Activated T-cell treated with anti-CD3 and anti-CD28 coated beads for 1 hour (primary cell): ENCODE measurements at regions not wholly inside any gene's neighbourhood (a gene's known extent, or its start where the extent isn't known, plus 50 kb on each side); places are given as distances from the start of the nearest gene placed in this dataset.
"Not testable (repeated sequence)": the region's sequence is repeated elsewhere in the genome, so short reads cannot be mapped to it uniquely, and the experiment has no call there.

Source experiments
- DNase-seq: peaks from one replicate; pipeline ENCODE4 v3.0.0-alpha.2; 2020; ENCODE audit warnings: low read depth

DNA sequence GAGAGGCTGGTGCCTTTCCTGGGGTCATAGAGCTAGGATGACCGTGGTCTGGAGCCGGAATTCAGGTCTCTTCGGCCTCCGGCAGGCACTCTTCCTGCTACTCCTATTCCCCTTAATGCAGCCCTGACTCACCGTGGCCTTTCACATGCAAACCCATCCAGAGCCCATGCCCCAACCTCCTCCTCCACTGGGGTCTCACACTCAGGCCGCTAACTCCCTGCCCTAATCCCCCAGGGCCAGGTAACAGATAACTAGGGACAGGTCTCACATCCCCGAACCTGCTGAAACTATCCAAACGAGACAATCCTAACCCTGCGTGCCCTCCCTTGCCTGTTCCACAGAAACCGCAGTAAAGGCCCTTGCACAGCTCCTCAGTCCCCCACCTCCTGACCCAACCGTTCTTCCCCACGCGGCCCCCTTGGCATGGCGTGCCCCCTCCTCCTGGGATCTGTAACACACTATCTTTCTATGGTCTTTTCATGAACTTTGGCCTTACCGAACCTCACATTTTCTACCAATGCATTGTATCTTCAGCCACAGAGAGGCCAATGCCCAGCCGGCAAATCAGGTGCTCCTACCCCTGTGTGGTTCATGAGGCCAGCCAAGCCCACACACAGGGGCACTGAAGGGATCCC lies 245.4 kb upstream of the EXOC2 start:
- no peak for DNase-seq

DNA sequence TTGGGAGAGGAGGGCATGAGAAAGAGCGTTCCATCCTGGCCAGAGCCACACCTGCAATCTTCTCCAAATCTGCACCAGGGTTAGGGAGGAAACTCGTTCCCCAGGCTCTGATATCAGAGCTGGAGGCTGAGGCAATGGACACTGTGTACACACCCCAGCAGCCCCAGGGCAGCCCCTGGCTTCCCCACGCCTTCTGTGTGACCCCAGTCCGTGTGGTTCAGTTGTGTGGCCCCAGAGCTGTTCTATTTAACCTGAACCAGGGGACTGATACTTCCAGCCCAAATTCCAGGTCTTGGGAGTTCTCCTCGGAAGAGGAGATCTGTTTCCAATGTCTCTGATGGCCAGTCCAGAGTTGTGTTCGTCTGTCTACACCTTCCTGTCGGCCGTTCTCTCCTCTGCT lies 242.6 kb upstream of the EXOC2 start:
- no peak for DNase-seq

DNA sequence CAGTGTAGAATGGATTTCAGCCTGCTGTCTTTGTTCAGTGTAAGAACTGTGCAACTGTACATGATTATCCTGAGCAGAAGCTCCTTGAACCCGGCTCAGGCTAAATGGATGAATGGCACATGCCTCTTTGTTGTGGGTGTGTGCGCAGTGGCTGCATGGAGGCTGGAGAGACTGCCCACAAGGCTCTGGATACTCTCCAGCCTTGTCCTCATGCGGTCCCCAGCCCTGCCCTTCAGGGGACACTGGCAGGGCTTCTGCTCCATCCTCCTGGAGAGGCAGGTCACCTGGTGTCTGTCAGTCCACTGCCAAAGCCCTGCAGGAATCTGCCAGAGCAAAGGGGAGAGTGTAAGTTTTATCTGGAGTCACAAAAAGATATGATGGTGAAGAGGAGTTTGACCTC lies 241.7 kb upstream of the EXOC2 start:
- DNase-seq: no peak

DNA sequence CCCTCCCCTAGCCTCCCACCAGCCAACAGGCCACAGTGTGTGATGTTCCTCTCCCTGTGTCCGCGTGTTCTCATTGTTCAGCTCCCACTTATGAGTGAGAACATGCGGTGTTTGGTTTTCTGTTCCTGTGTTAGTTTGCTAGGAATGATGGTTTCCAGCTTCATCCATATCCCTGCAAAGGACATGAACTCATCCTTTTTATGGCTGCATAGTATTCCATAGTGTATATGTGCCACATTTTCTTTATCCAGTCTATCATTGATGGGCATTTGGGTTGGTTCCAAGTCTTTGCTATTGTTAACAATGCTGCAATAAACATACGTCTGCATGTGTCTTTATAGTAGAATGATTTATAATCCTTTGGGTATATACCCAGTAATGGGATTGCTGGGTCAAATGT lies 239.0 kb upstream of the EXOC2 start:
- not testable (repeated sequence) for DNase-seq

DNA sequence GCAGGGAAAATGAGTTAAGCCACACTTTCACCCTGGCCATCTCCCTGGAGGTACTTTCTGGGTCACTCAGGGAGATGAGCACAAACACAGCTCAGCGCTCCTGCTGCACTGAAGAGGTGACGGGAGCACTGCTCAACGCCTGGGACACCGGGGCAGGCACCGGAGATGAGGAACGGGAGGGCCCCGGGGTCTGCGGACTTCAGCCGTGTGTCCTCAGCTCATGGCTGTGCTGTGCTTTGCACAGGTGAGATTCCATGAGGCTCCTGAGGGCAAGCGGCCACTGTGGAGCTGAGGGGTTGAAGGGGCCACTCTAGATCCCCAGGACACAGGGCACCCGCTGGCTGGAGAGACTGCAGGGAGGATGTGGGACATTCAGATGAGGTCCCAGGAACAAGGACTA lies 234.2 kb upstream of the EXOC2 start:
- DNase-seq: no peak

DNA sequence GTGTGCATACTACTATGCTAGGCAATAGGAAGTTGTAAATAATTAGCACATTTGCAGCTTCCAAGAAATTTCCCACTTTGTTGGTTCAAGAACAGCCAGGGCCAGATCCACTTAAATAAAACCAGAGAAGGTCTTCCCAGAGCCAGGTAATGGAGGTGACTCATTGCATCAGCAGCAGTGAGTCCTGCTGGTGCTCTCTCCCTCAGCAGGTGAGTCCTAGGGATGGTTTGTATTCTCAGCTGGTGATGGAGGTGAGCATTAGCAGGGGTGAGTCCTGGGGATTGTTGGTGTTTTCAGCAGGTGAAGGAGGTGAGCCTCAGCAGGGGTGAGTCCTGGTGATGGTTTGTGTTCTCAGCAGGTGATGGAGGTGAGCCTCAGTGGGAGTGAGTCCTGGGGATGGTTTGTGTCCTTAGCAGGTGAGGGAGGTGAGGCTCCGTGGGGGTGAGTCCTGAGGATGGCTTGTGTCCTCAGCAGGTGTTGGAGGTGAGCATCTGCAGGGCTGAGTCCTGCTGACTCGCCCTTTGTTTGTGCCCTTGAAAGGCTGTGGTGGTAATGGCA lies 232.8 kb upstream of the EXOC2 start:
- no peak for DNase-seq

DNA sequence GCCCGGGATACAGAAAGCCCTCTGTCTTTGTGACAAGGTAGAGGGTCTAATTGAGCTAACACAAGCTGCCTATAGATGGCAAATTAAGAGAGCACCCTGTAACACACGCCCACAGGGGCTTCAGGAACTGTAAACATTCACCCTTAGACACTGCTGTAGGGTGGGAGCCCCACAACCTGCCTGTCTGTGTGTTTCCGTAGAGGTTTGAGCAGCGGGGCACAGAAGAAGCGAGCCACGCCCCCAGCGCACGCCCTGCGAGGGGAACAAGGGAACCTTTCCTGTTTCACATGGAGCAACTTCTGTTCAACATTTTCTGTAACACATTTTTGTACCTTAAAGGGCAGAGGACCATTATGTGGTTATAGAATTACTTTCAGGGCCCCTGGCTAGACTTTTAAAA lies 231.7 kb upstream of the EXOC2 start:
- DNase-seq: no peak

DNA sequence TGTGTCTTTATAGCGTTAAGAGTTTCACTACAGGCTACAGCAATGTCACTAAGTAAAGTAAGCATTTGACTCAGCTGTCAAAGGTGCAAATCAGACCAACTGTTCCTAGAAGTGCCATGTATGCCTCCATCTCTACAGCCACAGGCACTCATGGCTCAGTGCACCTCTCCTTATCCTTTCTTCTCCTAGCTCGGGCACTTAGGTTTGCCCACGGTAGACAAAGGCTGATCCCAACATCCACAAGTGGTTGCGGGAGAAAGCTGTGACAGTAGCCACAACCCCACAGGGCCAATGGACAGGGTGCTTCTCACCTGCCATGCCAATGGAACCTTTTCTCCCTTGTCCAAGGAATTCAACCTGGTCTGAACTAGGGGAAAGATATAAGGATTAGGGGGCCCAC lies 228.5 kb upstream of the EXOC2 start:
- DNase-seq: no peak

DNA sequence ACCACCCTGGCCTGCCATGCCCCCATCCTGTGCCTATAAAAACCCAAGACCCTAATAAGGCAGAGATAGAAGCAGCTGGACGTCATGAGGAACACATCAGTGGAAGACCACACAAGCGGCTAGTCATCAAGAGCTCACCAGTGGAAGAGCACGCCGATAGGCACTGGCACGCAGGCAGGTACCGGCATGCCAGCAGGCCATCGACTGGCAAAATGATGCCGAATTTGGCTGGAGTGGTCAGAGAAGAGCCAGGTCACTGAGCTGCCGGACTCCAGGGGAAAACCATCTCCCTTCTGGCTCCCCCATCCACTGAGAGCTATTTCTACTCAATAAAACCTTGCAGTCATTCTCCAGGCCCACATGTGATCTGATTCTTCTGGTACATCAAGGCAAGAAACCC lies 227.6 kb upstream of the EXOC2 start:
- no peak for DNase-seq

DNA sequence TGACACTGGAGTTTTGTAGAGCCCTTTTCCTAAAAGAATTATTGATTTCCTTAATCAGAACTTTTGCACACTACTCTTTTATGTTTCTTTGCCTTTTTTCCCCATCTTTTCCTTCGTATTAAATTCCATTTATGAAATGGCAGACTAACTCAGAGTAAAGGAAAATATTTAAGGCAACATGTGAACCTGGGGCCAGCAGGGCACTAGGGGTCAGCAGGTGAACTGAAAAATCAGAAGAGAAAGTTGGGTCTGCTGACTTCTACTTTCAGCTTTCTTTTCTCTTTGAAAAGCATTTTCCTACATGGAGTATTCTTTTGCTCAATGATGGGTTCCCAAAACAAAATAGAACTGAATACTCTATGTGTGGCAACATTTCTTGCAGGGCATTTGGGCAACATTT lies 226.6 kb upstream of the EXOC2 start:
- no peak for DNase-seq

DNA sequence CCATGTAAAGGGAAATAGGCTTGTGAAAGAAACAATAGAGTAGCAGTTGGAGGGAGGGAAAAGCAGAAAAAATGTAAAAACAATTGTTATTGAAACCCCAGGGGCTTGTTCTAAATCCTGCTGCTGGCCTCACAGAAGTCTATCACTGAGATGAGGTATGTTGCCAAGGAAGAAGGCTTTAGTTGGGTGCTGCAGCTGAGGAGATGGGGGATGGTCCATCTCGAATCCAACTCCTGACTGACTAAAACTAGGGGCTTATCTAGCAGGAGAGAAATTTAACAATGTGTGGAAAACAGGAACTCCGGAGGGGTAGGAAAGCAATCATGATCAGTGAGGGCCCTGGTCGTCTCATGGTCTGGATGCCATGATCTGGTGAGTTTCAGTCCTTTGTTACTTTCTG lies 225.0 kb upstream of the EXOC2 start:
- no peak for DNase-seq

DNA sequence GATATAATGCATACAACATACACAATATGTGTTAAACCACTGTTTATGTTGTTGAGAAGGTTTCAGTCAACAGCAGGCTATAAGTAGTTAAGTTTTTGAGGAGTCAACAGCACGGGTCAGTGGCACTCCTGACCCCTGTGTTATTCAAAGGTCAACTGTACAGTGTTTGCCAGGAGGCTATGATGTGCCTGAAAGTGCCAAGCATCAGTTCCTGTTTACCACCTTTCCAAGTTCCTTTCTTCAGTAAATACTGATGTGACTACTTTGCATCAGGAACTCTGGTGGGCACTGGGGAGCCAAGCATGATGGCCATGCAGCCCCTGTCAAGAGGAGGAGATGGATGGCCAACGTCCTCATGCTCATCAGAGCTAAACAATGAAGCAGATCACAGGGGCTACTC lies 224.4 kb upstream of the EXOC2 start:
- DNase-seq: no peak

DNA sequence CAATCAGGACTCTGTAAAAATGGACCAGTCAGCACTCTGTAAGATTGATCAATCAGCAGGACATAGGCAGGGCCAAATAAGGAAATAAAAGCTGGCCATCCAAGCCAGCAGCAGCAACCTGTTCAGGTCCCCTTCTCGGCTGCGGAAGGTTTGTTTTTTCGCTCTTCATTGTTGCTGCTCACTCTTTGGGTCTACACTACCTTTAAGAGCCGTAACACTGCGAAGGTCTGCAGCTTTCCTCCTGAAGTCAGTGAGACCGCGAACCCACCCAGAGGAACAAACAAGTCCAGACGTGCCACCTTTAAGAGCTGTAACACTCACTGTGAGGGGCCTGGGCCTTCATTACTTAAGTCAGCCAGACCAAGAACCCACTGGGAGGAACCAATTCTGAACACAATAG lies 223.2 kb upstream of the EXOC2 start:
- no peak for DNase-seq

DNA sequence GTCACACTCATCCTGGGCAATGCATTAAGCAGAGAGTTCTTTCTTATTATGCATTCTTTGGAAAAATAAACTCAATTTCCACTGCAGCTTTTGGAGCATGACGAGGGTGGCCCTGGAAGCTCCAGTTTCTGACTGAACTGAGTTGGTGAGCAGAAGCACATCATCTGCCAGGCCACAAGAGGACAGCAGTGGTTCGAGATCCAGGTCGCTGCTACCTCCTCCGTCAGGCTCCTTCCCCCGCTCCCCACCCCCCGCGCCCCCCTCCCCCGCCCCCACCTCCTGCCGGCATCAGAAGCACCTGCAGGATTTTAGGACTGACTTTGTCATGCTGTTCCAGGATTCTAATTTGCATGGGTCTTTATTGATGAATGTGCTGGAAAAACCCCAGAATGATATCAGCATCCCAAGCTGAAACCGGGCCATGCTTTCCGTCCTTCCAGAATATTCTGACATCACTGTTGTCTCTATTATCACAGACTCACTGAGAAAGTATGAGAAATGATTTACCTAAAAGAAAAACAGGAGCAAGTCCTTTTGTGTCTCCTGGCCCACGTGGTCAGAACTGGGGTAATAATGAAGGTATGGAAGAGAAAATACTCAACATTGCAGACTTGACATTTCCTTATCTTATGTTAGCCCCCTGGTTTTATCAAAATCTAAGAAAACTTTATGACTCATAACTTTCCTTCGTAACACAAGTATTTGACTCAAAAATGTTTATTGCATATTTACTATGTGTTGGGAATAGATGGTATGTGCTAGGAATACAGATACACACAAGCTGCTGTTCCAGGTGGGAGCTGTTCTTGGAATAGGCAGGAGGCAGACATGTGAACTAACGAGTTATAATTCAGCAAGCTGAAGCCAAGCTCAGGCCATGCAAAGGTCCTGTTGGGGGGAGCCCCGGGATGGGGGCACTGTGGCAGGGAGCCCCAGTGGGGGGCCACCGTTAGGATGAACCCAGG lies 220.2 kb upstream of the EXOC2 start:
- DNase-seq: no peak

DNA sequence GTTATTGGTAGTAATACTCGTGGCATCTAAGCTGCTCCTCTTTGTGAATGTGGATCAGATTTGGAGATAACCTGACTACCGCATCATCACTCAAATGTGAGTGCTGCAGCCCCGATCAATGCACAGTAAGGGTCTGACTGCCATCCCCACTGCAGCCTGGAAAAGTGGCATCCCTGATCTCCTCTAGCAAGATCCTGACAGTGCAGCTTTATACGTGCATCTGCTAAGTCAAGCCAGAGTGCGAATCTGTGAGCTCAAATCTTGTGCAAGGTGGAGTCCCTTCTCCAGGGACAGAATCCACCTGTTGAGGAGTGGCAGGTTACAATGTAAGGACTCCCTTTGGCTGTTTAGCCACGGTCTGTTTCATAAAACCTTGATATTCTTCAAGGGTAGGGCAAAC lies 215.0 kb upstream of the EXOC2 start:
- DNase-seq: no peak

DNA sequence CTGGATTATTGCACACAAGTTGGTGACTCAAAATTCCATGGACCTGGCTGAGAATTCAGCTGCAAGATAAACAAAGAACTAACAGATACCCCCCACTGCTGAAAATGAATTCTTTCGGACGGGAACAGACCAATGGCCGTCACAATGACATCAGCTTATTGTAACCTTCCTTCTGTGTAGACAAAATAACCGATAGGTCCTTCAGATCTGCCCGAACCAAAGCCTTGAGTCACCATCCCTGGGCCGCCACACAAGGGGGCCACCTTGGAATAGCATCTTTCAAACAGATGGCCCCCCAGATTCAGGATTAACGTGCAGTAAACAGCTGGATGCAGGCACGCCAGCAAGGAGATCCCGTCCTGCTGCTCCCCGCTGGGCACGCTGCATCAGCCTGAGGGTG lies 214.0 kb upstream of the EXOC2 start:
- no peak for DNase-seq

DNA sequence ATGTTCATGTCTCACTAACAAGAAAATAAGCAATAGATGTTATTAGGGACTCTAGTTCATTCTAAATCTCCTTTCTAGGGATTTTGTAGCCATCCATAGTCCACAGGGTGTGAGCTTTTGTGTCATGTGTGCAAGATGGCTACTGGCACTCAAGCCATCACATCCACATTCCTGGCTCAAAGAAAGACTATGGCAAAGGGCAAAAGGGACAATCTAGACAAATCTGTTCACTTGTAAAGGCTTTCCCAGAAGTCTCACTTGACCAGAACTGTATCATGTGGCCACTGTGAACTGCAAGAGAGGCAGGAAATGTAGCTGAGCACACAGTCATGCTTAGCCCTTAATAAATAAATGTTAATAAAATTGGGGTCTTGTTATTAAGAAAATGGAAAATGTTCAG lies 212.6 kb upstream of the EXOC2 start:
- DNase-seq: no peak

DNA sequence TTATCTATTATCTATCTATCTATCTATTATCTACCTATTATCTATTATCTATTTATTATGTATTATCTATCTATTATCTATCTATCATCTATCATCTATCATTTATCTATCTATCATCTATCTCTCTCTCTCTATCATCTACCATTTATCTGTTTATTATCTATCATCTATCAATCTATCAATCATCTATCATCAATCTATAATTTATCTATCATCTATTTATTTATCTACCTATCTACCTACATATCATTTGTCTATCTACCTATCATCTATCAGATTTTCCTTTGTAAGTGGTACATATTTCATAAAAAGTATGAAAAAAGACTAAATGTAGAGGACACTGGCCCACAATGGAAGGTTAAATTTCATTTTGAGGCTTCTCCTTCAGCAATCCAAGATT lies 212.1 kb upstream of the EXOC2 start:
- no peak for DNase-seq

DNA sequence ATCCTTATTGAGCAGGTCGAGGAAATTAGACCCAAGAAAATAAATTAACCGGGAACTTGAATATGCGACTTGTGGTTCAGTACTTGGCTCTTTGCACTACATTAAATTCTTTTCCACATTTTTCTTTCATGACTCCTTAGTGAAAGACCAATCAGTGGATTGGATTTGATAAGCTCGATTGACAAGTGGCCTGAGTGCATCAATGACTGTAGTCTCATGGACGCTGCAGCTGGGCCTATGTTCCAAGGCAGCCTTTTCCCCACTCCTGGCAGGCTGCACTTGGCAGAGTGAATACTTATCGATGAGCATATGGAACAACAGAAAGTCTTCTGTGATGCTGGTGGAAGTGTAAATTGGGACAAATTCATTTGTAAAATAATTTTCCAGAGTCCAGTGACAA lies 210.8 kb upstream of the EXOC2 start:
- DNase-seq: no peak

DNA sequence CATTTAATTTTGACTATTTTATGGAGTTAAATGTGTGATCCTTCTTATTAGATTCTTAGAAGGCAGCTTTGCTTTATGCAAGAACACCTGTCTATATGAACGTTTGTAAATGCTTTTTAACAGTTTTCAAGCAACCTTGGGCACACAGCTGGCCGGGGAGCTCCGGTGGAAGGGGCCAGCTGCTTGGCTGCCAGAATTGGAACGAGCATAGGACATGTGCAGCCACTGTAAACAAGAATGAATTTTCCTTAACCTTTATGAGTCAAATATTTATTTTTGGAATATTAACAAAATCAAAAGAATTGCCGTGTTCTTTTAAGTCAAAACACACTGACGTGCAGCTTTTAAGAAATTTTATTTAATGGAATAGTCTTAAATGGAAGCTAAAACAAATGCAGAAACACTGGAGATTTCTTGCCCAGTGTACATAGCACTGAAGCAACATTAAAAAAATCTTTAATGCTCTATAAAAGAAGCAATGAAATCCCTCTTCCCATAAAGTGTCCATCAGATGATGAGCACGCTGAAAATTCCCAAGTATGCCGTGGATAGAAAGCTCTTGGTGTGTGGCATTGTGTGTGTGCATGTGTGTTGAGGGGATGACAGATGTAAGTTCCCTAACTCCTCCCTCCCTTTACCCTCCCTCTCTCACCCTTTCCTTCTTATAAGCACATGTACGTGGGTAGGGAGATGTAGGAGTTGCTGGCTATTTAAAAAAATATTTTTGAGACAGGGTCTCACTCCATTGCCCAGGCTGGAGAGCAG lies 208.9 kb upstream of the EXOC2 start:
- no peak for DNase-seq

DNA sequence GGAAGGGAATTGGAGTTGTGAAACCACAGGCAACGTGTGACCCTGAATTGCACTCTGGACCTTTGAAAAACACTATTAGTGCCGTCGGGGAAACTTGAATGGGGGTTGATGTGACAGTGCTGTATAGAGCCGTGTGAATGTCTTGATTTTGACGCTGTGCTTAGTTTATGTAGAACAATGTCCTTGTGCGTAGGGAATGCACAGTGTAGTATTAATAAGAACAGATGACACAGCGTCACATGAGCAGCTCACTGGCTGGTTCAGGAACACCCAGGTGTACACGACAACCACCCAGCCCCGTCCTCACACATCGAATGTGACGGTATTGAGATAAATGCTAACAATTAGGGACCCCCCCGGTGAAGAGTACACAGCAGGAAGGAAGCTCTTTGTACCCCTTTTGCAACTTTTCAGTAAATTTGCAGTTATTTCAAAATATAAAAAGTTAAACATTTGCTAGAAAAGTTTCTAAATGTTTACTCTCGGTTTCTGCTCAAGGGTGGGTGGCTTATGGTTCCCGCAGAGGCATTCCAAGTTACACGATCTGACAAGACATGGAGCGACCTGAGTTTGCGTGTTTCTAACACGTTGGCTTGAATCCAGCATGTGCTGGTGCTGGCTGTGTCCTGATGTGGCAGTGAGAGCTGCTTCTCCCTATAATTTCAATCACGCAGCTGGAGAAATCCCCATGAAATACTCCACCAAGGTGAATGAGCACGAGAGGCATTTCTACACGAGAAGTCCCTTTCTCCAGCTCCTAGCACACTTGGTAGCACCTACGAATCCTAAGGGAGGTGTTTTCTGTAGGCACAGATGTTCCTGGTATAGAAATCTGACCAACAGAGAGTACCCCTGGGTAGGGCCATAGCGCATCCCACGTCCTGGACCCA lies 208.0 kb upstream of the EXOC2 start:
- DNase-seq: no peak
